Tibial nerve (tissue), 4 donors: ENCODE measurements at regions not wholly inside any gene's neighbourhood (a gene's known extent, or its start where the extent isn't known, plus 50 kb on each side); places are given as distances from the start of the nearest gene placed in this dataset.

Experiments used
- DNase-seq, 2 donors: peaks; one replicate each; pipeline ENCODE4 v3.0.0-alpha.2; 2019; ENCODE audit warnings: low spot score in 2 of 2
- H3K27ac ChIP-seq, 4 donors: fragments of 200-600 bp; sonication (generic) in 3 of 4; one replicate each; pipeline ENCODE4 v1.5.1; 2017 to 2019; ENCODE audit warnings: mild to moderate bottlenecking in 1 of 4
- H3K27me3 ChIP-seq, 2 donors: fragments of 200-600 bp; sonication (generic) in 1 of 2; one replicate each; pipeline versions ENCODE4 v1.5.1 to v1.6.0; 2017 to 2019
- H3K36me3 ChIP-seq, 3 donors: fragments of 200-600 bp; sonication (generic); one replicate each; pipeline ENCODE4 v1.5.1; 2018 to 2019
- H3K4me1 ChIP-seq, 4 donors: fragments of 200-600 bp; sonication (generic) in 3 of 4; one replicate each; pipeline ENCODE4 v1.5.1; 2017 to 2019
- H3K4me3 ChIP-seq, 4 donors: fragments of 200-600 bp; sonication (generic) in 3 of 4; one replicate each; pipeline ENCODE4 v1.5.1; 2017 to 2019; ENCODE audit warnings: mild to moderate bottlenecking in 1 of 4, moderate library complexity in 1 of 4
- H3K9me3 ChIP-seq, 4 donors: fragments of 200-600 bp; sonication (generic) in 3 of 4; one replicate each; pipeline ENCODE4 v1.5.1; 2017 to 2019
- CTCF ChIP-seq, 5 experiments: fragments of 200-600 bp in 3 of 5; fragments of 450-650 bp in 2 of 5; sonication (generic) in 3 of 5; IDR thresholded peaks; one replicate each; pipeline ENCODE4 v1.5.1; 2016 to 2019; ENCODE audit warnings: antibody characterized with exemption in 5 of 5, mild to moderate bottlenecking in 3 of 5, moderate library complexity in 2 of 5
- EP300 ChIP-seq, 2 donors: sonication (generic); formaldehyde crosslinking; IDR thresholded peaks; one replicate each; pipeline ENCODE4 v1.6.1; 2017; ENCODE audit warnings: antibody characterized with exemption in 2 of 2, mild to moderate bottlenecking in 1 of 2
- POLR2A ChIP-seq, 2 donors: fragments of 450-650 bp; IDR thresholded peaks; one replicate each; pipeline ENCODE4 v1.6.1; 2017; ENCODE audit warnings: antibody characterized with exemption in 2 of 2, mild to moderate bottlenecking in 2 of 2, moderate library complexity in 2 of 2
- WGBS, 2 donors: methylation state at CpG; one replicate each; pipeline ENCODE4 v1.1.5; 2018; 5-methylcytosine and 5-hydroxymethylcytosine counted together

DNA sequence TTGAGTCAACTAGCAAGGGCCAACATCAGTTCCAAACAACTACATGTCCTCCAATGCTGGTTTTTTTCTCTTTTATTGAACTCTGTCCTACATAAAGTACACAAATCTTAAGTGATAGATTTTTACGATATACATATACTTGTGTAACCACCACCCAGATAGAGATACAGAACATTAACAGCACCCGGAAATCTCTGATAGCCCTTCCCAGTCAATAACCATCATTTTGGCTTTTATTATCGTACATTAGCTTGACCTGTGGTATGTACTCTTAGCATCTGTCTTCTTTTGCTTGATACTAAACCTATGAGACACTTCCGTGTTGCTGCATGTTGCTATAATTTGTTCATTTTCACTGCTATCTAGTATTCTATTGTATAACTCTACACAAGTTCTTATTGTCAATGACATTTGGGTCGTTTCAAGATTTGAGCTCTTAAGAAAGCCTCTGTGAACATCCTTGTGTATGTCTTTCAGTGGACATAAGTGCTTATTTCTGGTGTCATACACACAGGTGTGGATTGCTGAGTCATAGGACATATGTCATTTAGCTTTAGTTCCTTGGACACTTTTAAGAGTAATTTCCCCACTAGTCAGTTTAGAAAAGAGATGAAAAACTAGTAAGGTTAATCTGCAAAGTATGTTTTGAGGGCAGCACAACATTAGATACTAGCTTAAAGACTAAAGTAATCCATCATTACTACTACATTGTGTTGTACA lies 111.1 kb downstream of the PRLHR start:
- whole genome bisulfite sequencing, 2 donors: 88% methylated on average over 5 of the region's 5 CpGs
- no peak overlapping the region for H3K4me3 ChIP-seq

DNA sequence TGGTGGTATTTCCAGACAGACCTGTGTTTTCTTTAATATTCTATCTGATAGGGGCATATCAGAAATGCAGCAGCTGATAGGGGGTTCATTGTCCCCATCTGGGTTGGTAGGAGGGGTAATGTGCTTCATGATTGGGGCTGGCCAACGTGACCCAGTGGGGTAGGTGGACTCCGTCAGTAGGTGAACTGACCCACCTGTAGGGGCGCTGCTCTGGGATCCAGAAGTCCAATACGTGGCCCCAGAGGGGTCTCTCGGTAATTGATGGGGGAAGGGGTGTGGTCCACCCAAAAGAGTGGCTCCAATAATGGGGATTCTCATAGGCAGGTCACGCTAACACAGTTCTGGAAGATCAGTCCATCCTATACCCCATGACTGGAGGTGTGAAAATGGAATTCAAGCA lies 112.0 kb downstream of the PRLHR start:
- TF ChIP-seq EP300 (IDR thresholded peaks at IDR 0.05) (no peak), POLR2A (IDR thresholded peaks at IDR 0.05) (no peak), CTCF (IDR thresholded peaks at IDR 0.05) (no peak)
- no peak for DNase-seq
- H3K36me3 ChIP-seq: no peaks in the 10 kb centered on the region
- no peaks in the 10 kb centered on the region for H3K4me1 ChIP-seq
- no peak overlapping the region for H3K27ac ChIP-seq
- WGBS, 2 donors: 76 to 81% methylated on average over 6 of the region's 6 CpGs
- no peak overlapping the region for H3K4me3 ChIP-seq
- no peaks in the 10 kb centered on the region for H3K9me3 ChIP-seq
- no peaks in the 10 kb centered on the region for H3K27me3 ChIP-seq

More for the DNA sequence above, 111.1 kb downstream of the PRLHR start:
- DNase-seq: no peak
- TF ChIP-seq EP300 (IDR thresholded peaks at IDR 0.05): no peak
- TF ChIP-seq CTCF (IDR thresholded peaks at IDR 0.05): no peak
- Histone ChIP-seq H3K27me3 (no peaks in the 10 kb centered on the region), H3K27ac (no peak overlapping the region), H3K9me3 (no peaks in the 10 kb centered on the region), H3K36me3 (no peaks in the 10 kb centered on the region), H3K4me1 (no peaks in the 10 kb centered on the region)

DNA sequence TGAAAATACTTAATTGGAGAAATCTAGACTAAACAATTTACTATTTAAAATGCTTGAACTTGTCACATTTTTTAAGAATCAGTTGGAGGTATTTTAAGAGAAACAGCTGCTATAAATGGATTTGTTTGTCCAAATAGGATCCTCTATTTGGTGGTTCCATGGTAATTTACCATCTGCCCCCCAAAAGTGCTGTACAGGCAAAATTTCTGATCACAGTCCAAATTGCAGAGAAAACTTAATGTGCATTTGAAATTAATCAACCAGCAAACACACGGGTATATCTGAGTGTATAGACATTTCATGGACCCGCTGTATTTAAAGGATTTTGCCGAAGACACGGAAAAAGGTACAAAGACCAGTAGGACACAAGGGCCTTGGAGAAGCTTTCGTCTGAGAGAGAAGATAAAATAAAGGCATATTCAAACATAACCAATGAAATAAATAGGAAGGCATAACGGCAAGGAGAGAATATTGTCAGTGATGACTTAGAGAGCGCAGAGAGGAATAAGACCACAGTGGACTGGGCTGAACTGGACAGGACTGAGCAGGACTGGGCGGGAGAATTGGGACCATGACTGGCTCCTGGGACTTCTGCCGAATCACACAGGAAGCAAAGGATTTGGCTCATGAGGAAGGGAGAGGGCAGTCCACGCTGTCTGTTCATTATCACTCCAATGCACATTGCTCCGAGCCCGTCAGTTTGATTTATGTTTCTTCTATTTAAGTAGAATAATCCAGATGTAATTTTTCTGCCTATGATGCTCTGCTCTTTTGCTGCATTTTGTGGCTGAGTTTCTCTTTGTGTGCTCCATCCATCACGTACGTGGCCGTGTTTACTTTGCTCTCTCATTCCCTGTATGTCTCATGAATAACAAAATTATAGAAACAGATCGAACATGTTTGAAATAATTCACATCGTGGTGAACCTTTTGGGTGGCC lies 112.8 kb downstream of the PRLHR start:
- no peaks in the 10 kb centered on the region for H3K9me3 ChIP-seq
- H3K27me3 ChIP-seq: no peaks in the 10 kb centered on the region
- H3K4me1 ChIP-seq: no peaks in the 10 kb centered on the region
- no peak overlapping the region for H3K27ac ChIP-seq
- 73 to 76% methylated on average over 17 of the region's 17 CpGs for WGBS, 2 donors
- TF ChIP-seq EP300 (IDR thresholded peaks at IDR 0.05) (no peak), POLR2A (IDR thresholded peaks at IDR 0.05) (no peak), CTCF (IDR thresholded peaks at IDR 0.05) (no peak)
- H3K4me3 ChIP-seq: no peak overlapping the region
- H3K36me3 ChIP-seq: no peaks in the 10 kb centered on the region
- no peak for DNase-seq

DNA sequence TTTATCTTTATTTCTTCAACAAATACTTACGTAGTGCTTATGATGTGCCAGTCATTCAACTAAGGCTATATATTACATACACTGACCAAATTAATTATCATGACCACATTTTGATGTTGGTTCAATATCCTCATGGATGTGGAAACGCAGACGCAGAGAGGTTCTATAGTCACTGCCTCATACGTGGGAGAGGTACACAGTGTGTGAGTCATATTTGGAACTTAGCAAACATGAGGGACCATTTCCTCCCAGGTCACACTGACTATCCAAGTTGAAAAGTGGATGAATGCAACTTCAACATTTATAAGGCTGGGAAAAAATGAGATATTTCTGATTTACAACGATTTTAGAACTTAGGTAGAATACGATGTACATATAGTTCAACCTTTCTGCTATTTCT lies 113.6 kb downstream of the PRLHR start:
- no peaks in the 10 kb centered on the region for H3K36me3 ChIP-seq
- no peak overlapping the region for H3K27ac ChIP-seq
- WGBS, 2 donors: 88 to 89% methylated on average over 6 of the region's 6 CpGs
- H3K27me3 ChIP-seq: no peaks in the 10 kb centered on the region
- TF ChIP-seq POLR2A (IDR thresholded peaks at IDR 0.05) (no peak), EP300 (IDR thresholded peaks at IDR 0.05) (no peak), CTCF (IDR thresholded peaks at IDR 0.05) (no peak)
- H3K9me3 ChIP-seq: no peaks in the 10 kb centered on the region
- no peak for DNase-seq
- H3K4me3 ChIP-seq: no peak overlapping the region
- no peaks in the 10 kb centered on the region for H3K4me1 ChIP-seq

GRCh38 chr10:118475214-118475613 lies 120.2 kb downstream of the PRLHR start:
- Histone ChIP-seq H3K36me3 (no peaks in the 10 kb centered on the region), H3K27ac (no peak overlapping the region), H3K4me1 (no peaks in the 10 kb centered on the region), H3K27me3 (no peaks in the 10 kb centered on the region), H3K9me3 (peaks cover 0 to 11% (median 0%) of the 10 kb centered on the region in 4 donors), H3K4me3 (no peak overlapping the region)
- 88 to 89% methylated on average over 6 of the region's 6 CpGs for WGBS, 2 donors
- TF ChIP-seq POLR2A (IDR thresholded peaks at IDR 0.05): no peak
- TF ChIP-seq EP300 (IDR thresholded peaks at IDR 0.05): no peak
- no peak for TF ChIP-seq CTCF (IDR thresholded peaks at IDR 0.05)
- DNase-seq: no peak
